ENCODE measurements at regions not wholly inside any gene's neighbourhood (a gene's known extent, or its start where the extent isn't known, plus 50 kb on each side); places are given as distances from the start of the nearest gene placed in this dataset.

DNA sequence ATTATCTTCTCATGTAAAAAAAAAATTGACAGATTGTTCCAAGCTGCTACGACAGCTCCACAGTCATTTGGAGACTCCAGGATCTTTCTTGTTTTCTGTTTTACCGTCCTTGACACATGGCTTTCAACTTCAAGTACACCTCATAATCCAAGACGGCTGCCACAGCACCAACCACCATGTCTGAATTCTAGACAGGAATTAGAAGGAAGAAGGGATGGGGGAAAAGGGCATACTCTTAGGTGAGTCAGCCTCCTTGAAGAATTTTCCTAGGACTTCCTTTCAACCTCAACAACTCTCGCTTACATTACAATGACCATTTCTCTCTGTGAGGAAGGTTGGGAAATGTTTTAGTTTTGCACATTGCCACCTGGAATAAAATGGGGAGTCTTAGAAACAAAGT, 110.3 kb upstream of the TNR start:
- ChIA-PET CTCF (ENCODE audit: partially characterized antibody) (interaction anchor here (0.7 to 3.2 kb wide), 3 partner anchors 12 to 332 kb away, joined by 3 to 22 read pairs (median 5); no protein-coding TSS in a partner anchor), POLR2A (ENCODE audit: partially characterized antibody) (interaction anchor here (0.9 to 2.0 kb wide), 2 partner anchors 11 to 13 kb away, joined by 5 to 6 read pairs; no protein-coding TSS in a partner anchor)
- no peak overlapping the region for H3K14ac ChIP-seq (ENCODE audit: insufficient read length)
- H2BK15ac ChIP-seq (ENCODE audit: low read length), result no peak overlapping the region
- H4K5ac ChIP-seq (ENCODE audit: insufficient read length, low read depth, low read length), result no peak overlapping the region
- no peak overlapping the region for H4K91ac ChIP-seq (replicated peaks; ENCODE audit: insufficient read length, low read length)
- no peaks in the 10 kb centered on the region for H3K79me1 ChIP-seq (ENCODE audit: low read depth, low read length)
- no peak overlapping the region for H3K9ac ChIP-seq (replicated peaks in 1 of 4; ENCODE audit: extremely low read depth in 1 of 4, low read depth in 3 of 4, low read length in 3 of 4)
- H3K56ac ChIP-seq (replicated peaks; ENCODE audit: insufficient read length, low read depth, low read length), result no peak overlapping the region
- H3K23me2 ChIP-seq (ENCODE audit: low read depth, low read length), result no peaks in the 10 kb centered on the region
- H3K4me2 ChIP-seq (ENCODE audit: insufficient read depth in 1 of 2, low read depth in 2 of 2, low read length in 2 of 2), result no peak overlapping the region
- no peaks in the 10 kb centered on the region for H3K36me3 ChIP-seq (ENCODE audit: control insufficient read depth in 2 of 4, insufficient read depth in 4 of 4, low read length in 3 of 4)
- H2AFZ ChIP-seq (ENCODE audit: low read length), result no peak overlapping the region
- peaks cover 0 to 4% (median 4%) of the 10 kb centered on the region in 4 experiments; a peak in 4 of 7 replicates for H3K4me1 ChIP-seq (replicated peaks in 1 of 4; ENCODE audit: control insufficient read depth in 3 of 4, insufficient read depth in 4 of 4, low read length in 3 of 4)
- H2AK5ac ChIP-seq (ENCODE audit: low read depth, low read length), result no peak overlapping the region
- no peak for TF ChIP-seq SIN3A (conservative IDR thresholded peaks at IDR 0.05 in 1 of 2, IDR thresholded peaks at IDR 0.05 in 1 of 2; ENCODE audit: low read depth in 1 of 2, low read length in 2 of 2)
- peak; percentile 65; the same call in 1 of the 2 replicates for TF ChIP-seq KDM1A (IDR thresholded peaks at IDR 0.05; ENCODE audit: borderline replicate concordance, low read length)
- no peak for TF ChIP-seq RXRA (IDR thresholded peaks at IDR 0.05; ENCODE audit: insufficient read depth, low read depth, low read length)
- TF ChIP-seq JUND (IDR thresholded peaks at IDR 0.05; ENCODE audit: low read length), result 0 out of 2 replicates have a peak, but pooled peaks have one; percentile 14
- TF ChIP-seq CTBP2 (IDR thresholded peaks at IDR 0.05; ENCODE audit: borderline replicate concordance, insufficient read depth, insufficient read length, low read length), result no peak
- no peak for TF ChIP-seq POLR2AphosphoS5 (IDR thresholded peaks at IDR 0.05; ENCODE audit: low read depth, low read length)
- no peak for DNase-seq (ENCODE audit: low read depth in 1 of 2, low spot score in 2 of 2)
- H3K18ac ChIP-seq (ENCODE audit: extremely low read depth, low read length), result no peak overlapping the region
- H3K27ac ChIP-seq (ENCODE audit: low read depth, low read length), result no peak overlapping the region
- no peak overlapping the region for H2BK5ac ChIP-seq (ENCODE audit: low read depth, low read length)
- no peaks in the 10 kb centered on the region for H3K27me3 ChIP-seq (replicated peaks in 1 of 4; ENCODE audit: control insufficient read depth in 3 of 4, extremely low read depth in 1 of 4, insufficient read depth in 3 of 4, low read length in 3 of 4)
- FAIRE-seq, result no peak
- no peak overlapping the region for H2BK12ac ChIP-seq (ENCODE audit: low read depth, low read length)
- no peak overlapping the region for H2BK20ac ChIP-seq (ENCODE audit: low read length)
- WGBS, 2 experiments (ENCODE audit: extremely low coverage in 1 of 2, insufficient coverage in 1 of 2, insufficient read length in 1 of 2, insufficient replicate concordance in 2 of 2, low coverage in 1 of 2, low lambda C conversion rate in 2 of 2, missing lambda C conversion rate in 1 of 2), result 92% methylated on average over 4 of the region's 4 CpGs; no CpG with 5 or more reads in 1 of the 2 experiments
- H3K23ac ChIP-seq (ENCODE audit: insufficient read length), result no peak overlapping the region
- H3K4me3 ChIP-seq (ENCODE audit: extremely low read depth in 1 of 4, insufficient read depth in 2 of 4, low read depth in 3 of 4, low read length in 4 of 4), result no peak overlapping the region
- no peak overlapping the region for H3K4ac ChIP-seq (replicated peaks; ENCODE audit: insufficient read length, low read depth, low read length)
- H3K9me3 ChIP-seq (ENCODE audit: insufficient read depth in 2 of 2, low read depth in 1 of 2, low read length in 1 of 2), result no peaks in the 10 kb centered on the region
- no peaks in the 10 kb centered on the region for H4K20me1 ChIP-seq (replicated peaks in 1 of 2; ENCODE audit: control insufficient read depth in 1 of 2, insufficient read depth in 2 of 2, low read length in 2 of 2)
- no peak overlapping the region for H4K8ac ChIP-seq (ENCODE audit: extremely low read depth, insufficient read depth, low read length)
- H2BK120ac ChIP-seq (replicated peaks; ENCODE audit: low read depth, low read length), result no peak overlapping the region
- H3K79me2 ChIP-seq (ENCODE audit: control insufficient read depth in 1 of 2, insufficient read depth in 2 of 2, low read length in 2 of 2), result no peaks in the 10 kb centered on the region
